ENCODE measurements at regions not wholly inside any gene's neighbourhood (a gene's known extent, or its start where the extent isn't known, plus 50 kb on each side); places are given as distances from the start of the nearest gene placed in this dataset.
"Not testable (repeated sequence)": the region's sequence is repeated elsewhere in the genome, so short reads cannot be mapped to it uniquely, and the experiment has no call there.

DNA sequence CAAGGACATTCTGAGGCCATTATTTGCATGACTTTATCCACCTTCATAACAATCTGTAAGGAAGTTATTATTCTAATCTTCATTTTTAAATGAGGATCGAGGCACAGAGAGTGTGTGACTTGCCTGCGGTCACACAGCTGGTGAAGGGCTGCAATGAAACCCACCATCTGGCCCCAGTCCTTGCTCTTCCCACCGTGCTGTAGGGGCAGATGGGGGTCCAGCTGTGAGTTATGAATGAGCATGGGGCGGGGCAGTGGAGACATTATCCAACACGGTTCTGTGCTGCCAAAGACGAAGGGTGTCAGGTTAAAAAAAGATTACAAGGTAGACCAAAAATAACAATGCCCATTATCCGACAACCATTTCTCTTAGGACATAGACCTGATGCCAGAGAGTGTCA is 417.5 kb upstream of the MGMT start:
- Histone ChIP-seq H3K4me1 (ENCODE audit: control insufficient read depth, insufficient read depth, low read length) (no peaks in the 10 kb centered on the region; the same call in 1 of the 2 replicates), H3K27ac (ENCODE audit: low read depth, low read length) (no peak overlapping the region)

GRCh38 chr10:129055225-129055624 is 411.8 kb upstream of the MGMT start:
- H3K9ac ChIP-seq (ENCODE audit: low read length): no peak overlapping the region
- H3K9me3 ChIP-seq (ENCODE audit: control insufficient read depth, insufficient read depth, low read depth, low read length): no peaks in the 10 kb centered on the region
- no peaks in the 10 kb centered on the region for H3K36me3 ChIP-seq (ENCODE audit: control insufficient read depth, insufficient read depth, low read length)
- no peaks in the 10 kb centered on the region for H3K4me1 ChIP-seq (ENCODE audit: control insufficient read depth, insufficient read depth, low read length)
- no peak overlapping the region for H3K4me3 ChIP-seq (ENCODE audit: low read depth, low read length)
- H3K27ac ChIP-seq (ENCODE audit: low read depth, low read length): no peak overlapping the region
- H3K27me3 ChIP-seq (ENCODE audit: control insufficient read depth, insufficient read depth, low read length): no peaks in the 10 kb centered on the region

More for the DNA sequence above, 417.5 kb upstream of the MGMT start:
- H3K27me3 ChIP-seq (ENCODE audit: control insufficient read depth, insufficient read depth, low read length): no peaks in the 10 kb centered on the region
- no peak overlapping the region for H3K4me3 ChIP-seq (ENCODE audit: low read depth, low read length)
- no peak overlapping the region for H3K9ac ChIP-seq (ENCODE audit: low read length)
- H3K9me3 ChIP-seq (ENCODE audit: control insufficient read depth, insufficient read depth, low read depth, low read length): no peaks in the 10 kb centered on the region
- H3K36me3 ChIP-seq (ENCODE audit: control insufficient read depth, insufficient read depth, low read length): no peaks in the 10 kb centered on the region

DNA sequence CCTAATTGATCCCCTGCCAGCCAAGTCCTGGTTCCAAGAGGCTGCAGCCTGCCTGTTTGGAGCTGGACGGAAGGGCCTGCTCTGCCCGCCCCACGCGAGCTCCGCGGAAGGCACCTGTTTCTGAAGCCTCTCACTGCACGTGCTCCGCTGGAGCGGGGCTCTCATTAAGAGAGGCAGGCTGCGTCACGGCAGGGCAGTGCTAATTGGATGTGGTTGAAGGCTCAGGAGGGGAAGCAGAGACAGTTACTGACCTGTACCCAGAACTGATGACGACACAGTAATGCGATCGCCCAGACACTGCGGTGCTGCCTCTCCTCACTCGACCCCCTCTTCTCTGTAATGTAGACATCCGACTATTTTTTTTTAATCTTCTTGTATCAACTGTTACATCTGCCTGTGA is 411.1 kb upstream of the MGMT start:
- Histone ChIP-seq H3K4me3 (ENCODE audit: low read depth, low read length) (no peak overlapping the region), H3K27ac (ENCODE audit: low read depth, low read length) (no peak overlapping the region), H3K36me3 (ENCODE audit: control insufficient read depth, insufficient read depth, low read length) (no peaks in the 10 kb centered on the region), H3K27me3 (ENCODE audit: control insufficient read depth, insufficient read depth, low read length) (no peaks in the 10 kb centered on the region), H3K9ac (ENCODE audit: low read length) (no peak overlapping the region), H3K4me1 (ENCODE audit: control insufficient read depth, insufficient read depth, low read length) (no peaks in the 10 kb centered on the region), H3K9me3 (ENCODE audit: control insufficient read depth, insufficient read depth, low read depth, low read length) (no peaks in the 10 kb centered on the region)

- no peak overlapping the region for H3K27ac ChIP-seq (ENCODE audit: low read depth, low read length)
- H3K36me3 ChIP-seq (ENCODE audit: control insufficient read depth, insufficient read depth, low read length): no peaks in the 10 kb centered on the region
- H3K9ac ChIP-seq (ENCODE audit: low read length): no peak overlapping the region
- no peaks in the 10 kb centered on the region for H3K27me3 ChIP-seq (ENCODE audit: control insufficient read depth, insufficient read depth, low read length)
- H3K9me3 ChIP-seq (ENCODE audit: control insufficient read depth, insufficient read depth, low read depth, low read length): no peaks in the 10 kb centered on the region
- H3K4me3 ChIP-seq (ENCODE audit: low read depth, low read length): no peak overlapping the region
- peaks cover 5% of the 10 kb centered on the region; the same call in 1 of the 2 replicates for H3K4me1 ChIP-seq (ENCODE audit: control insufficient read depth, insufficient read depth, low read length)
Measured at GRCh38 chr10:129056734-129057689, 410.0 kb upstream of the MGMT start.

- H3K9ac ChIP-seq (ENCODE audit: low read length): no peak overlapping the region
- no peaks in the 10 kb centered on the region for H3K27me3 ChIP-seq (ENCODE audit: control insufficient read depth, insufficient read depth, low read length)
- no peak overlapping the region for H3K27ac ChIP-seq (ENCODE audit: low read depth, low read length)
Measured at GRCh38 chr10:129057856-129058663, 409.0 kb upstream of the MGMT start.

DNA sequence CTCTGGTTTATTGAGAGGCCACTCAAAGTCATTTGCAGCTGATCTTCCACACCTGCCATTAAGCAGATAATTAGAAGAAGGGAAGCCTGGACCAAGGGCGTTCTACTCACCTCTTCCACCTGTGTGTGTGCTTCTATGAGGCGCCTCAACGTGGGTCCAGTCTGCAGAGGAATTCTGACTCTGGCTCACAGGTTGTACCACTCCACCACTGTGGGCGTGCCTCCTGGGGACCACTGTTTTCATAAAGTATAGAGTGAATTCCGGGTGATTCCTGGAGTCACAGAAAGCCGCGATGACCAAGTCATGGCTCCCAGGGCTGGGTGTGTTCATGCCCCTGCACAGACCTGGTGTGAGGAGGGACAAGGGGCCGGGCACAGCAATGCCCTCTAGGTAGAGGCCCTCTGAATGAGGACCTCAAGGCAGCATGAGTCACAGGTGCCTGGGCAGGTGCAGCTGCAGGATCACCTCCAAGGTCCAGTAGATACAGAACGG is 408.3 kb upstream of the MGMT start:
- no peak overlapping the region for H3K9ac ChIP-seq (ENCODE audit: low read length)
- H3K4me1 ChIP-seq (ENCODE audit: control insufficient read depth, insufficient read depth, low read length): peaks cover 12% of the 10 kb centered on the region; the same call in 1 of the 2 replicates
- H3K4me3 ChIP-seq (ENCODE audit: low read depth, low read length): no peak overlapping the region
- H3K27ac ChIP-seq (ENCODE audit: low read depth, low read length): no peak overlapping the region
- no peaks in the 10 kb centered on the region for H3K9me3 ChIP-seq (ENCODE audit: control insufficient read depth, insufficient read depth, low read depth, low read length)
- H3K36me3 ChIP-seq (ENCODE audit: control insufficient read depth, insufficient read depth, low read length): no peaks in the 10 kb centered on the region
- no peaks in the 10 kb centered on the region for H3K27me3 ChIP-seq (ENCODE audit: control insufficient read depth, insufficient read depth, low read length)

More at GRCh38 chr10:129057856-129058663, 409.0 kb upstream of the MGMT start:
- Histone ChIP-seq H3K4me1 (ENCODE audit: control insufficient read depth, insufficient read depth, low read length) (peaks cover 12% of the 10 kb centered on the region; the same call in 1 of the 2 replicates), H3K9me3 (ENCODE audit: control insufficient read depth, insufficient read depth, low read depth, low read length) (no peaks in the 10 kb centered on the region), H3K36me3 (ENCODE audit: control insufficient read depth, insufficient read depth, low read length) (no peaks in the 10 kb centered on the region), H3K4me3 (ENCODE audit: low read depth, low read length) (no peak overlapping the region)

DNA sequence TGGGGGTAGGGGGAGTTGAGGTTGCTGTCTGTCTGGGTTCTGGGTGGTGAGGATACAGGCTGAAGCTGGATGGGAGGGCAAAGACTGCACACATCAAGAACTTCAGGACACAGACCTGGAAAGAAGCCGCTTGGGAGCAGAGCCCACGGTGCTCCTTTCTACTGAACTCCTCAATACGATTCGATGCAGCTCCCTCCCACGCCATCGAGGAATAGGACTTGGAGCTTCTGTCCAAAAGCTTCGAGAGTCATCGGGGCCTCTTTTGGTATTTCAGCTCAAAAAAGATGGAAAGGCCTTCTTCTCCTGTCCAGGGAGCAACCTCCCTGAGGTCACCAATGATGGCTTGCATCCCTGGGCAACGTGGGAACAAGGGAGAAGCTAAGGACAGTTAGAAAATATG is 407.1 kb upstream of the MGMT start:
- H3K27me3 ChIP-seq (ENCODE audit: control insufficient read depth, insufficient read depth, low read length): no peaks in the 10 kb centered on the region
- H3K9ac ChIP-seq (ENCODE audit: low read length): no peak overlapping the region
- H3K4me1 ChIP-seq (ENCODE audit: control insufficient read depth, insufficient read depth, low read length): peaks cover 12% of the 10 kb centered on the region; the same call in 1 of the 2 replicates
- H3K36me3 ChIP-seq (ENCODE audit: control insufficient read depth, insufficient read depth, low read length): no peaks in the 10 kb centered on the region
- H3K9me3 ChIP-seq (ENCODE audit: control insufficient read depth, insufficient read depth, low read depth, low read length): no peaks in the 10 kb centered on the region
- H3K4me3 ChIP-seq (ENCODE audit: low read depth, low read length): no peak overlapping the region
- no peak overlapping the region for H3K27ac ChIP-seq (ENCODE audit: low read depth, low read length)

- Histone ChIP-seq H3K27me3 (ENCODE audit: control insufficient read depth, insufficient read depth, low read length) (no peaks in the 10 kb centered on the region), H3K9ac (ENCODE audit: low read length) (no peak overlapping the region), H3K9me3 (ENCODE audit: control insufficient read depth, insufficient read depth, low read depth, low read length) (no peaks in the 10 kb centered on the region), H3K4me1 (ENCODE audit: control insufficient read depth, insufficient read depth, low read length) (peaks cover 12% of the 10 kb centered on the region; the same call in 1 of the 2 replicates), H3K27ac (ENCODE audit: low read depth, low read length) (no peak overlapping the region), H3K36me3 (ENCODE audit: control insufficient read depth, insufficient read depth, low read length) (no peaks in the 10 kb centered on the region), H3K4me3 (ENCODE audit: low read depth, low read length) (no peak overlapping the region)
Measured at GRCh38 chr10:129063212-129063611, 403.8 kb upstream of the MGMT start.

DNA sequence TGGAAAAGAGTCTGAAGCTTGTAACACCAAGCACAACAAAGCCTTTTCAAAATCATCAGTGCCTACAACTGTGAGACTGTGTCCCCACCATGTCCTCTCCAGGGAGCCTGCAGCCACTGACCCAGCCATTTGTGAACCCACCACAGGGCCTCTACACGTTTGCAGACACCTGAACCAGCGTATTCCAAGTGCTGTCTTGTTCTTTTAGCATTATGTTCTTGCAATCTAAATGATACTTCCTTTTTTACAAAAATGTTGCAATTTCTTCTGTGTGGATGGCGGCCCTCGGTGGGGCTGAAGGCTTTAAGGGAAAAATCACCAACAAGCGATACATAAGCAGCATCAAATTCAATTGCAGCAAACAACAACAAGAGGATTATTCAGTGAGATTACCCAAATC is 403.2 kb upstream of the MGMT start:
- Histone ChIP-seq H3K9me3 (ENCODE audit: control insufficient read depth, insufficient read depth, low read depth, low read length) (no peaks in the 10 kb centered on the region), H3K9ac (ENCODE audit: low read length) (no peak overlapping the region), H3K36me3 (ENCODE audit: control insufficient read depth, insufficient read depth, low read length) (no peaks in the 10 kb centered on the region), H3K27ac (ENCODE audit: low read depth, low read length) (no peak overlapping the region), H3K27me3 (ENCODE audit: control insufficient read depth, insufficient read depth, low read length) (no peaks in the 10 kb centered on the region), H3K4me3 (ENCODE audit: low read depth, low read length) (no peak overlapping the region), H3K4me1 (ENCODE audit: control insufficient read depth, insufficient read depth, low read length) (peaks cover 12% of the 10 kb centered on the region; the same call in 1 of the 2 replicates)

DNA sequence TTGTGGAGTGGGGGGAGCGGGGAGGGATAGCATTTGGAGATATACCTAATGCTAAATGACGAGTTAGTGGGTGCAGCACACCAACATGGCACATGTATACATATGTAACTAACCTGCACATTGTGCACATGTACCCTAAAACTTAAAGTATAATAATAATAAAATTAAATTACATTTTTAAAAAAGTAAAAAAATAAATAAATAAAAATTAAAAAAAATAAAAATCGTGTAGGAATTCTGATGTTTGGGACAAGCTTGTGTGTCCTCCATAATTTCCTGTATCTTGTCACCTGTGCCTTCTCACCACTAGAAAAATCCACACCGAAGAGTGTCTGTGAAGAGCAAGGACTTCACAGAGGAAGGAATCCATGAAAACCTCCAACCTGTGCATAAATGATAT is 400.5 kb upstream of the MGMT start:
- not testable (repeated sequence) for H3K27me3 ChIP-seq (ENCODE audit: control insufficient read depth, insufficient read depth, low read length); H3K27ac ChIP-seq (ENCODE audit: low read depth, low read length); H3K9ac ChIP-seq (ENCODE audit: low read length); H3K9me3 ChIP-seq (ENCODE audit: control insufficient read depth, insufficient read depth, low read depth, low read length); H3K36me3 ChIP-seq (ENCODE audit: control insufficient read depth, insufficient read depth, low read length); H3K4me3 ChIP-seq (ENCODE audit: low read depth, low read length)
- peaks cover 12% of the 10 kb centered on the region; the same call in 1 of the 2 replicates for H3K4me1 ChIP-seq (ENCODE audit: control insufficient read depth, insufficient read depth, low read length)

DNA sequence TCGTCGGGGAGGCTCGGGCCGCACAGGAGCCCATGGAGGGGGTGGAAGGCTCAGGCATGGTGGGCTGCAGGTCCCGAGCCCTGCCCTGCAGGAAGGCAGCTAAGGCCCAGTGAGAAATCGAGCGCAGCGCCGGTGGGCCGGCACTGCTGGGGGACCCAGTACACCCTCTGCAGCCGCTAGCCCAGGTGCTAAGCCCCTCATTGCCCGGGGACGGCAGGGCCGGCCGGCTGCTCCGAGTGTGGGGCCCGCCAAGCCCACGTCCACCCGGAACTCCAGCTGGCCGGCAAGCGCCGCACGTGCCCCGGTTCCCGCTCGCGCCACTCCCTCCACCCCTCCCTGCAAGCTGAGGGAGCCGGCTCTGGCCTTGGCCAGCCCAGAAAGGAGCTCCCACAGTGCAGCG is 395.6 kb upstream of the MGMT start:
- H3K4me1 ChIP-seq (ENCODE audit: control insufficient read depth, insufficient read depth, low read length); H3K4me3 ChIP-seq (ENCODE audit: low read depth, low read length); H3K9ac ChIP-seq (ENCODE audit: low read length); H3K27ac ChIP-seq (ENCODE audit: low read depth, low read length); H3K27me3 ChIP-seq (ENCODE audit: control insufficient read depth, insufficient read depth, low read length); H3K36me3 ChIP-seq (ENCODE audit: control insufficient read depth, insufficient read depth, low read length); H3K9me3 ChIP-seq (ENCODE audit: control insufficient read depth, insufficient read depth, low read depth, low read length): not testable (repeated sequence)

All from HUES6 (cell line).